ENCODE measurements at regions not wholly inside any gene's neighbourhood (a gene's known extent, or its start where the extent isn't known, plus 50 kb on each side); places are given as distances from the start of the nearest gene placed in this dataset.

DNA sequence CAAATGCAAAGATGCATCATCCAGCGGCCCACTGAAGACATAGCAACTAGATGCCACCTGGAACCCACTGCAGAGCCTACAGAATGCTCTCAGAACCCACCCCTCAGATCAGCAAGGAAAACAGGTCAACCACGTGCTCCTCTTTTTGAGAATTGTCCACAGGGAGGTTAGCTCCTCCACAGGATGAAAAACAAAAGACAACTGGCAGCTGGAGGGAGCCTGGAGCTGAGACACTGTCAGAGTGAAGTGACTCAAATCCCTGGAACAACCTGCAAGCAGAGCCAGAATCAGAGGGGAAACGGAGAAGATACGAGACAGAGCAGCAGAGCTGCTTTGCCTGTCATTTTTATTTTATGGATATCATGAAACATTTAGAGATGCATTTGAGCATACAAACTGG lies 277.6 kb downstream of the GASK1B start:
- H3K9me3 Mint-ChIP-seq, result peaks cover 7% of the 10 kb centered on the region
- H3K27me3 Mint-ChIP-seq, result peaks cover 13% of the 10 kb centered on the region

DNA sequence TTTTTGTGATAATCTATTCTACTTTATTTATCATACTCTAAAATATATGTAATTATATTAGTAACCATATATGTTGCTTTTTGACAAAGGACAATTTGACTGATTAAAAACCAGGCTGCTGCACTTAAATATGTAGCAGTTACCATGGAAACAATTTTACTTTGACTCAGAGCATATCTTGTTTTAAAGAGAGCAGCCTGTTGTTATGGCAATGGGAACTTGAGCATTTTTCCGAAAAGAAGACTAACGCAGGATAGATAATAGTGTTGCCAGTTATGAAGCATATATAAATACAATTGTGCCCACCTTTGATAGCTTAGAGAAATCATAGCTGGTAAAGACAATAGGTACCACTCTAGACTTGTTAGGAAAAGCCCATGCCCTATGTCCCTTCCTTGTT lies 283.0 kb downstream of the GASK1B start:
- TF ChIP-seq, protein P1, sequence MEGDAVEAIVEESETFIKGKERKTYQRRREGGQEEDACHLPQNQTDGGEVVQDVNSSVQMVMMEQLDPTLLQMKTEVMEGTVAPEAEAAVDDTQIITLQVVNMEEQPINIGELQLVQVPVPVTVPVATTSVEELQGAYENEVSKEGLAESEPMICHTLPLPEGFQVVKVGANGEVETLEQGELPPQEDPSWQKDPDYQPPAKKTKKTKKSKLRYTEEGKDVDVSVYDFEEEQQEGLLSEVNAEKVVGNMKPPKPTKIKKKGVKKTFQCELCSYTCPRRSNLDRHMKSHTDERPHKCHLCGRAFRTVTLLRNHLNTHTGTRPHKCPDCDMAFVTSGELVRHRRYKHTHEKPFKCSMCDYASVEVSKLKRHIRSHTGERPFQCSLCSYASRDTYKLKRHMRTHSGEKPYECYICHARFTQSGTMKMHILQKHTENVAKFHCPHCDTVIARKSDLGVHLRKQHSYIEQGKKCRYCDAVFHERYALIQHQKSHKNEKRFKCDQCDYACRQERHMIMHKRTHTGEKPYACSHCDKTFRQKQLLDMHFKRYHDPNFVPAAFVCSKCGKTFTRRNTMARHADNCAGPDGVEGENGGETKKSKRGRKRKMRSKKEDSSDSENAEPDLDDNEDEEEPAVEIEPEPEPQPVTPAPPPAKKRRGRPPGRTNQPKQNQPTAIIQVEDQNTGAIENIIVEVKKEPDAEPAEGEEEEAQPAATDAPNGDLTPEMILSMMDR (conservative IDR thresholded peaks at IDR 0.05), result no peak
- no peaks in the 10 kb centered on the region for H3K9me3 Mint-ChIP-seq

More for the DNA sequence above, 277.6 kb downstream of the GASK1B start:
- TF ChIP-seq, protein P1 (conservative IDR thresholded peaks at IDR 0.05), result no peak
- Mint-ChIP-seq H3K4me3 (no peak overlapping the region), H3K4me1 (ENCODE audit: unreplicated experiment) (no peaks in the 10 kb centered on the region), H3K36me3 (no peaks in the 10 kb centered on the region), H3K27ac (no peak overlapping the region)
- DNase-seq (ENCODE audit: extremely low spot score, unreplicated experiment), result no peak

DNA sequence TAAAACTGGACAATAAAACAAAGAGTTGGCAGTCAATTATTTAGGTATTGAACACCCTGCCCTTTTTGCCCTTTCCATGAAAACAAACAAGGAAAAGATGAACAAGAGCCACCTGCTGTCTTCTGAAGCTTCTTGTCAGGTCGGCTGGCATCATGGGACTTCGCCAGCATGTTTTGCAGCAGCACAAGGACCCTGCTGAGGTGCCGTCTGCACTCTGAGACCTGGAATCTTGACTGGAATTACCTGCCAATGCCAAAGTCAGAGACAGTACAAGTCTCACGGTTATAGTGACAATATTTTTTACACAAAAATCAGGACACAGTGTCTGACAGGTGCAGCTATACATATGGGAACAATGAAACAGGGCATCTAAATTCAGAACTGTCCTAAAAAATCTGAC lies 284.5 kb downstream of the GASK1B start:
- H3K27me3 Mint-ChIP-seq, result peaks cover 9% of the 10 kb centered on the region
- no peak overlapping the region for H3K4me3 Mint-ChIP-seq
- no peak overlapping the region for H3K27ac Mint-ChIP-seq
- TF ChIP-seq, protein P1 (conservative IDR thresholded peaks at IDR 0.05), result no peak
- no peak for DNase-seq (ENCODE audit: extremely low spot score, unreplicated experiment)
- H3K9me3 Mint-ChIP-seq, result no peaks in the 10 kb centered on the region
- no peaks in the 10 kb centered on the region for H3K36me3 Mint-ChIP-seq
- no peaks in the 10 kb centered on the region for H3K4me1 Mint-ChIP-seq (ENCODE audit: unreplicated experiment)

More for the DNA sequence above, 283.0 kb downstream of the GASK1B start:
- Mint-ChIP-seq H3K27me3 (peaks cover 10% of the 10 kb centered on the region), H3K4me3 (no peak overlapping the region), H3K27ac (no peak overlapping the region), H3K4me1 (ENCODE audit: unreplicated experiment) (no peaks in the 10 kb centered on the region), H3K36me3 (no peaks in the 10 kb centered on the region)
- no peak for DNase-seq (ENCODE audit: extremely low spot score, unreplicated experiment)

DNA sequence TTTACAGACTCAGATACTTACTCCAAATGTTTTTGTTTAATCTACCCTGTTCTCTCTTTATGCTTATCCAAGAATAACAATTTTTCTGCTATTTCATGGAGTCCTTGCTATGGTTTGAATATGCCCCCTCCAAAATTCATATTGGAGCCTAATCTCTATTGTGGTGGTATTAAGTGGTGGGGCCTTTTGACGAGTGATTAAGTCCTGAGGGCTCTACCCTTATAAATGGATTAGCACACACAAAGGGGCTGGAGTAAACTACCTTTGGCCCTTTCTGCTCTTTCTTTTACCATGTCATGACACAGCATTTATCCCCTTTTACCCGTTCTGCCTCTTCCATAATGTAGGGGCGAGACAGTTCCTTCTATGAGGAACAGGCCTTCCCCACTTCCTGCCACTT lies 285.5 kb downstream of the GASK1B start:
- no peaks in the 10 kb centered on the region for H3K9me3 Mint-ChIP-seq
- no peaks in the 10 kb centered on the region for H3K36me3 Mint-ChIP-seq
- TF ChIP-seq, protein P1 (conservative IDR thresholded peaks at IDR 0.05), result no peak
- H3K27ac Mint-ChIP-seq, result no peak overlapping the region
- H3K4me3 Mint-ChIP-seq, result no peak overlapping the region
- DNase-seq (ENCODE audit: extremely low spot score, unreplicated experiment), result no peak
- H3K4me1 Mint-ChIP-seq (ENCODE audit: unreplicated experiment), result no peaks in the 10 kb centered on the region
- peaks cover 4% of the 10 kb centered on the region for H3K27me3 Mint-ChIP-seq

DNA sequence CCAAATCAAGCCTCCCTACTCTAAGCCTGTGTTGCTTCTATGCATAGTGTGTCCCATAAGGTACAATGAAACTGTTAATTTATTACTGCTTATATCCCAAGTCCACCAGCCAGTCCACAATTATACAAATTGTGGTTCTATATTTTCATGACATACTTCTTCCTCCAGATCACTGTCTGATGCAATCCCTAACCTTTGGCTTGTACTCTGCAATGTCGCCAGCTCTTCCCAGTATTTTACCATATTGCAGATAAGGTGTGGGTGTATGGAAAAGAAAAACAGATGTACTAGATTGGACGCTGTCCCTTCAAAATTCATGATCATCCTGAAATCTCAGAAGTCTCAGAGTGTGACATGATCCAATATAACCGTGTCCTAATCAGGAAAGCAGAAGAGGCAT lies 286.2 kb downstream of the GASK1B start:
- no peaks in the 10 kb centered on the region for H3K9me3 Mint-ChIP-seq
- H3K4me3 Mint-ChIP-seq, result no peak overlapping the region
- TF ChIP-seq, protein P1 (conservative IDR thresholded peaks at IDR 0.05), result no peak
- H3K4me1 Mint-ChIP-seq (ENCODE audit: unreplicated experiment), result no peaks in the 10 kb centered on the region
- no peak overlapping the region for H3K27ac Mint-ChIP-seq
- H3K36me3 Mint-ChIP-seq, result no peaks in the 10 kb centered on the region
- no peak for DNase-seq (ENCODE audit: extremely low spot score, unreplicated experiment)
- peaks cover 4% of the 10 kb centered on the region for H3K27me3 Mint-ChIP-seq

DNA sequence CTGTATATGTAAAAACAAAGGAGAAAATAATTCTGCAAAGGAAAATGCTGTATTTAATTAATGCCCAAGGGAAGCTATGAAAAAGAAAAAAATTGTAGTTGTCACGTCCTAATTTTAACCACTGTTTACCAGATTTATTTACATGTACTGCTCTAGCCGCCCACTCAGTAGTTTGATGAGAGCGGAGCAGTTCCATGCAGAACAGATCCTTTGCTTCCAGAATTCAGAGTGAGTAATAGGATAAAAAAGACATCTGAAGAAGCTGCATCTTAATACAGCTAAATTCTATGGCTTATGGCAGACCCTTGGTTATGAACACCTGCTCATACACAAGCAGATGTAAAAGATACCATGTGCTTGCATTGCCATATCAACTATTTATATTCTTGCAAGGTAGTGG lies 287.0 kb downstream of the GASK1B start:
- H3K9me3 Mint-ChIP-seq, result no peaks in the 10 kb centered on the region
- no peak for DNase-seq (ENCODE audit: extremely low spot score, unreplicated experiment)
- H3K27me3 Mint-ChIP-seq, result peaks cover 4% of the 10 kb centered on the region
- no peaks in the 10 kb centered on the region for H3K4me1 Mint-ChIP-seq (ENCODE audit: unreplicated experiment)
- no peaks in the 10 kb centered on the region for H3K36me3 Mint-ChIP-seq
- TF ChIP-seq, protein P1 (conservative IDR thresholded peaks at IDR 0.05), result no peak
- no peak overlapping the region for H3K27ac Mint-ChIP-seq
- H3K4me3 Mint-ChIP-seq, result no peak overlapping the region
